Heart left ventricle (tissue), 13 donors: ENCODE measurements at regions not wholly inside any gene's neighbourhood (a gene's known extent, or its start where the extent isn't known, plus 50 kb on each side); places are given as distances from the start of the nearest gene placed in this dataset.

ENCODE experiments used
- CTCF ChIP-seq, 12 donors: fragments of 200-600 bp; sonication (generic) in 4 of 12; IDR thresholded peaks; one replicate each; pipeline versions ENCODE4 v1.5.0 to v1.8.0; 2018 to 2022; ENCODE audit warnings: antibody characterized with exemption in 12 of 12, mild to moderate bottlenecking in 5 of 12
- POLR2A ChIP-seq, 2 donors: fragments of 450-650 bp; IDR thresholded peaks; one replicate each; pipeline ENCODE4 v1.6.1; 2017; ENCODE audit warnings: antibody characterized with exemption in 2 of 2, mild to moderate bottlenecking in 2 of 2, moderate library complexity in 2 of 2
- donor health status: ischemic (EF 13 %, LVEDD 7.1; RV severe dilation, severe dysfunction).
- donor health status: DM: no; HTN: yes; CAD: no.
- donor health status: DM: no; HTN: no; CAD: no.
- donor health status: ischemic (EF 25% LVEDD 6.9; RV normal size, moderate dysfunction).
- donor health status: ischemic (EF 25% LVEDD 5.7; RV mildly dilated, moderate dysfunction).
- donor health status: ischemic (EF 35%, LVEDD 5.7; RV mildly dilated, moderate dysfunction).
- donor health status: nonischemic (EF 11% LVEDD 7.7; RV severe dilation, severe dysfunction).
- donor health status: DM: yes; HTN: yes; CAD: no.
- donor health status: PGD.
- donor health status: ischemic (EF 29% LVEDD 5.4; RV normal size, mild dysfunction).
- donor health status: nonischemic (EF 23%, LVEDD 6.1; RV moderate dilation, normal function).

DNA sequence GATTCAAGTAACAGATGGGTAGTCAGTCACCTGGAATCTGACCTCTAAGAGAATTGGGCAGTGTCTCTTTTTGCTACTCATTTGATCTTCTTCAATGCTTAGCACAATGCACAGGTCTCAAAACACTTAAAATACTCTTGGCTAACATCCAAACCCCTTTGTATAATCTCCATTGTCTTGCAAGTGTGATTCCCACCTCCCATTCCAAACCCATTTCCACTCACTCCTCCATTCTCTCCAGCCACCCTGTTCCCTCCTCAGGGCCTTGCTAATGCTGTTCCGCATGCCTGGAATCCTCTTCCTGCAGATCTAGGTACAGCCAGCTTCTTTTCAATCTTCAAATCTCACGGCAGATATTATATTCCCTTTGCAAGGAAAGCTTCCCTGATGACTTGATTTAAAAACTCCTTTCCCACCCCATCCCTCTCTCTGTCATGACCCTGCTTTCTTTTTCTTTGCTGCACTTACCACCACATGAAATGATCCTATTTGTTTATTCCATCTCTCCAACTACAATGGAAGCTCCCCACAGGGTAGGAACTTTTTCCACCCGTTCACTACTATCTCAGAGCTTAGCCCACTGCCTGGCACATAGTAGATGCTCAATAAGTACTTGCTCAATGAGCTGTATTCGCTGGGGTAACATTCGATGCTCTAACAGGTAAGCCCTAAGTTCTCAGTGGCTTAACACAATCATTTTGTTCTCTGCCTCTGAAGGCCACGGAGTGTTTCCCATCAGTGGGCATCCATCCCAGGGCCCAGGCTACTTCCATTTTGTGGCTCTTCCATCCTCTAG, 121.7 kb downstream of the MN1 start:
- TF ChIP-seq CTCF (IDR thresholded peaks at IDR 0.05) (no peak), POLR2A (IDR thresholded peaks at IDR 0.05) (no peak)
